ENCODE measurements at regions not wholly inside any gene's neighbourhood (a gene's known extent, or its start where the extent isn't known, plus 50 kb on each side); places are given as distances from the start of the nearest gene placed in this dataset.

DNA sequence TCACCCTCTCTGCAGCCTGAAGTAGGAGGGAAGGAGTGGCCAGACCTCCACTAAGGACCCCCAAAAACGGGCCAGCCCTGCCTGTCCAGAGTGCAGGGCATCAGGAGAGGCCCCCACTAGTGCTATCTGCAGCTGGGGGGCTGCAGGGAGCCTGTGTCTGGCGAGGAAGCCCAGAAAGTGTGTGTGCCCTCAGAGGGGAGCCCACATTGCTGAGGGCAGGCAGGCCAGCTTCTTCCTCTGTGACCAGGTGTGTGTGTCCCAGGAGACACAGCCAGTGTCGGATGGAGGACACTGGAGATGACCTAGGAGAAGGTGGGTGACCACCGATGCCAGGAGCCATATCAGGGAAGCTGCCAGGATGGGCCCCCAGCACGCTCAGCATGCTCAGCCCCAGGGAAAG is 218.7 kb downstream of the IRX2 start:
- DNase-seq (ENCODE audit: low spot score in 2 of 2), result no peak

GRCh38 chr5:2531318-2531717 is 220.2 kb downstream of the IRX2 start:
- Histone ChIP-seq H3K27me3 (no peaks in the 10 kb centered on the region), H3K36me3 (no peaks in the 10 kb centered on the region), H3K27ac (no peak overlapping the region), H3K9me3 (peaks cover 0 to 24% (median 0%) of the 10 kb centered on the region in 4 donors), H3K4me1 (no peaks in the 10 kb centered on the region), H3K4me3 (no peak overlapping the region)
- WGBS, 2 donors, result 77 to 80% methylated on average over 2 of the region's 2 CpGs
- no peak for DNase-seq (ENCODE audit: low spot score in 2 of 2)
- TF ChIP-seq, protein P1, sequence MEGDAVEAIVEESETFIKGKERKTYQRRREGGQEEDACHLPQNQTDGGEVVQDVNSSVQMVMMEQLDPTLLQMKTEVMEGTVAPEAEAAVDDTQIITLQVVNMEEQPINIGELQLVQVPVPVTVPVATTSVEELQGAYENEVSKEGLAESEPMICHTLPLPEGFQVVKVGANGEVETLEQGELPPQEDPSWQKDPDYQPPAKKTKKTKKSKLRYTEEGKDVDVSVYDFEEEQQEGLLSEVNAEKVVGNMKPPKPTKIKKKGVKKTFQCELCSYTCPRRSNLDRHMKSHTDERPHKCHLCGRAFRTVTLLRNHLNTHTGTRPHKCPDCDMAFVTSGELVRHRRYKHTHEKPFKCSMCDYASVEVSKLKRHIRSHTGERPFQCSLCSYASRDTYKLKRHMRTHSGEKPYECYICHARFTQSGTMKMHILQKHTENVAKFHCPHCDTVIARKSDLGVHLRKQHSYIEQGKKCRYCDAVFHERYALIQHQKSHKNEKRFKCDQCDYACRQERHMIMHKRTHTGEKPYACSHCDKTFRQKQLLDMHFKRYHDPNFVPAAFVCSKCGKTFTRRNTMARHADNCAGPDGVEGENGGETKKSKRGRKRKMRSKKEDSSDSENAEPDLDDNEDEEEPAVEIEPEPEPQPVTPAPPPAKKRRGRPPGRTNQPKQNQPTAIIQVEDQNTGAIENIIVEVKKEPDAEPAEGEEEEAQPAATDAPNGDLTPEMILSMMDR (IDR thresholded peaks at IDR 0.05), result no peak
- no peak for TF ChIP-seq POLR2A (IDR thresholded peaks at IDR 0.05)
- TF ChIP-seq EP300 (IDR thresholded peaks at IDR 0.05), result no peak

More for the DNA sequence above, 218.7 kb downstream of the IRX2 start:
- Histone ChIP-seq H3K4me1 (no peaks in the 10 kb centered on the region), H3K9me3 (peaks cover 0 to 24% (median 0%) of the 10 kb centered on the region in 4 donors), H3K4me3 (no peak overlapping the region), H3K27me3 (no peaks in the 10 kb centered on the region), H3K27ac (no peak overlapping the region), H3K36me3 (no peaks in the 10 kb centered on the region)
- TF ChIP-seq POLR2A (IDR thresholded peaks at IDR 0.05), result no peak
- TF ChIP-seq, protein P1 (IDR thresholded peaks at IDR 0.05), result no peak
- no peak for TF ChIP-seq EP300 (IDR thresholded peaks at IDR 0.05)
- WGBS, 2 donors, result 68% methylated on average over 4 to 5 of the region's 5 CpGs

GRCh38 chr5:2530609-2531008 is 220.9 kb downstream of the IRX2 start:
- WGBS, 2 donors, result 58 to 60% methylated on average over 12 of the region's 12 CpGs
- TF ChIP-seq POLR2A (IDR thresholded peaks at IDR 0.05) (no peak), EP300 (IDR thresholded peaks at IDR 0.05) (no peak)
- TF ChIP-seq, protein P1 (IDR thresholded peaks at IDR 0.05), result no peak
- no peaks in the 10 kb centered on the region for H3K4me1 ChIP-seq
- no peaks in the 10 kb centered on the region for H3K36me3 ChIP-seq
- no peak overlapping the region for H3K27ac ChIP-seq
- no peak overlapping the region for H3K4me3 ChIP-seq
- DNase-seq (ENCODE audit: low spot score in 2 of 2), result no peak
- H3K27me3 ChIP-seq, result no peaks in the 10 kb centered on the region
- peaks cover 0 to 24% (median 0%) of the 10 kb centered on the region in 4 donors for H3K9me3 ChIP-seq

DNA sequence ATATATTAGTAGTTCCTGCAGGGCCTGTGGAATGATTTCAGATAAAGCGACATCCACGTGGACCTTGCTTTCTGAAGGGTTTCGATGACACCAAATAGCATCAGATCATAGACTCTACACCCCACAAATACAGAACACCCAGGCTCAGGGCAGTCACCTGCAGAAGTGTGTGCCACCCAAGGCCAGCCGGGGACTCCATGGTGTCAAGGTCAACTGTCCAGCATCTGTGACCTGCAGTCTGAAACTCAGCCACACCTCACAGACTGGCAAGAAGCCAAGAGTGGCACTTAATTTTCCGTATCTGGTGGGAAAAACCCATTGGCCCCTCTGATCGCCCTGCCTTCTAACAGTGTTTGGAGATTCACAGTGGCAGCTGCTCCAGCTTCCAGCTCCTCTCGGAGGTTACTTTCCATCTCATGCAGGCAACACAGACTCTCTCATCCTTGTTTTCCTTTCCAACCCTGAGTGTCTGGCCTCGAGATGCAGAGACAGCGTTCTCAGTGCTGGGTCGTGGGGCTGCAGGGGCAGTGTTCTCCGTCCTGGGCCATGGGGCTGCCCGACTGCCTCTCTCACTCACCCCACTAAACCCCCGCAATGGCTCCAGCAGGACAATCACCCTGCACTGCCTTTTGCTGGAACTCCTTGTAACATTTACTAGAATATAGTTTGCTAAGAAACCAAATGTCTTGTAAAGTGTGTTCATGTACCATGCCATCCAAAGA is 221.9 kb downstream of the IRX2 start:
- TF ChIP-seq POLR2A (IDR thresholded peaks at IDR 0.05), result no peak
- TF ChIP-seq, protein P1 (IDR thresholded peaks at IDR 0.05), result no peak
- no peaks in the 10 kb centered on the region for H3K36me3 ChIP-seq
- H3K4me1 ChIP-seq, result no peaks in the 10 kb centered on the region
- H3K27ac ChIP-seq, result no peak overlapping the region
- 73 to 77% methylated on average over 13 of the region's 13 CpGs for WGBS, 2 donors
- no peak for DNase-seq (ENCODE audit: low spot score in 2 of 2)
- H3K27me3 ChIP-seq, result no peaks in the 10 kb centered on the region
- H3K4me3 ChIP-seq, result no peak overlapping the region
- H3K9me3 ChIP-seq, result peaks cover 0 to 21% (median 0%) of the 10 kb centered on the region in 4 donors

GRCh38 chr5:2525351-2525750 is 226.1 kb downstream of the IRX2 start:
- Histone ChIP-seq H3K9me3 (peaks cover 0 to 7% (median 0%) of the 10 kb centered on the region in 4 donors), H3K4me3 (no peak overlapping the region), H3K27ac (no peak overlapping the region), H3K27me3 (no peaks in the 10 kb centered on the region), H3K36me3 (no peaks in the 10 kb centered on the region), H3K4me1 (no peaks in the 10 kb centered on the region)
- TF ChIP-seq, protein P1 (IDR thresholded peaks at IDR 0.05), result no peak
- TF ChIP-seq EP300 (IDR thresholded peaks at IDR 0.05), result no peak
- TF ChIP-seq POLR2A (IDR thresholded peaks at IDR 0.05), result no peak
- DNase-seq (ENCODE audit: low spot score in 2 of 2), result no peak
- WGBS, 2 donors, result 68 to 72% methylated on average over 4 of the region's 4 CpGs
